ENCODE measurements at regions not wholly inside any gene's neighbourhood (a gene's known extent, or its start where the extent isn't known, plus 50 kb on each side); places are given as distances from the start of the nearest gene placed in this dataset.

GRCh38 chr3:34267088-34267487, 468.7 kb downstream of the PDCD6IP start:
- H3K27ac ChIP-seq (ENCODE audit: low read length in 2 of 2), result no peak overlapping the region
- Mint-ChIP-seq H3K4me3 (no peak overlapping the region), H3K9me3 (ENCODE audit: insufficient read depth) (no peaks in the 10 kb centered on the region), H3K27me3 (no peaks in the 10 kb centered on the region), H3K4me1 (peaks cover 14% of the 10 kb centered on the region), H3K27ac (no peak overlapping the region)
- no peak overlapping the region for H2AFZ ChIP-seq (ENCODE audit: insufficient read depth, low read depth, low read length, poor library complexity, severe bottlenecking)
- H3K79me2 ChIP-seq (ENCODE audit: control insufficient read depth, insufficient read depth, low read length), result no peaks in the 10 kb centered on the region
- H4K20me1 ChIP-seq (ENCODE audit: control insufficient read depth, insufficient read depth, low read length, poor library complexity, severe bottlenecking), result no peaks in the 10 kb centered on the region
- intact Hi-C loops (cut with micrococcal nuclease), result no loop called here
- ChIA-PET POLR2A (no interaction called here), CTCF (no interaction called here)
- H3K27me3 ChIP-seq (replicated peaks in 1 of 4; ENCODE audit: control extremely low read depth in 1 of 4, control insufficient read depth in 3 of 4, insufficient read depth in 4 of 4, low read length in 3 of 4), result no peaks in the 10 kb centered on the region
- H3K36me3 ChIP-seq (replicated peaks in 1 of 2; ENCODE audit: control extremely low read depth in 1 of 2, control insufficient read depth in 1 of 2, extremely low read depth in 1 of 2, insufficient read depth in 2 of 2, low read length in 1 of 2), result no peaks in the 10 kb centered on the region
- H3K4me2 ChIP-seq (replicated peaks; ENCODE audit: low read depth, low read length, poor library complexity, severe bottlenecking), result no peak overlapping the region
- H3K9ac ChIP-seq (ENCODE audit: low read length), result no peak overlapping the region
- ATAC-seq (ENCODE audit: low read depth) (no peak), DNase-seq (no peak)
- no peaks in the 10 kb centered on the region for H3K9me3 ChIP-seq (ENCODE audit: control extremely low read depth in 1 of 3, control insufficient read depth in 2 of 3, insufficient read depth in 1 of 3, low read length in 2 of 3)
- TF ChIP-seq CTCF (IDR thresholded peaks at IDR 0.05), result no peak
- no peak for TF ChIP-seq EZH2 (IDR thresholded peaks at IDR 0.05; ENCODE audit: borderline replicate concordance, insufficient read depth, low read depth, low read length, poor library complexity, severe bottlenecking)
- H3K4me3 ChIP-seq (ENCODE audit: control extremely low read depth in 1 of 5, extremely low read depth in 1 of 5, insufficient read depth in 1 of 5, low read depth in 2 of 5, low read length in 4 of 5), result no peak overlapping the region
- peaks cover 0 to 5% of the 10 kb centered on the region in 2 donors for H3K4me1 ChIP-seq (ENCODE audit: control insufficient read depth in 2 of 2, insufficient read depth in 2 of 2, low read length in 2 of 2)

- no peaks in the 10 kb centered on the region for H3K79me2 ChIP-seq (ENCODE audit: control insufficient read depth, insufficient read depth, low read length)
- H3K36me3 ChIP-seq (replicated peaks in 1 of 2; ENCODE audit: control extremely low read depth in 1 of 2, control insufficient read depth in 1 of 2, extremely low read depth in 1 of 2, insufficient read depth in 2 of 2, low read length in 1 of 2), result no peaks in the 10 kb centered on the region
- no peaks in the 10 kb centered on the region for H3K9me3 Mint-ChIP-seq (ENCODE audit: insufficient read depth)
- H3K4me1 ChIP-seq (ENCODE audit: control insufficient read depth in 2 of 2, insufficient read depth in 2 of 2, low read length in 2 of 2), result no peaks in the 10 kb centered on the region
- no peaks in the 10 kb centered on the region for H4K20me1 ChIP-seq (ENCODE audit: control insufficient read depth, insufficient read depth, low read length, poor library complexity, severe bottlenecking)
- WGBS (ENCODE audit: insufficient coverage), result 94% methylated on average over 2 of the region's 4 CpGs
- ChIA-PET POLR2A (no interaction called here), CTCF (interaction anchor here (1.4 kb wide), 1 partner anchor 8 kb away, joined by 5 read pairs; no protein-coding TSS in a partner anchor)
- H3K9ac ChIP-seq (ENCODE audit: low read length), result no peak overlapping the region
- no peaks in the 10 kb centered on the region for H3K27me3 Mint-ChIP-seq
- no peak overlapping the region for H3K27ac Mint-ChIP-seq
- intact Hi-C loops (cut with micrococcal nuclease), result no loop called here
- DNase-seq, result no peak
- TF ChIP-seq CTCF (IDR thresholded peaks at IDR 0.05) (no peak), EZH2 (IDR thresholded peaks at IDR 0.05; ENCODE audit: borderline replicate concordance, insufficient read depth, low read depth, low read length, poor library complexity, severe bottlenecking) (no peak)
- no peak overlapping the region for H2AFZ ChIP-seq (ENCODE audit: insufficient read depth, low read depth, low read length, poor library complexity, severe bottlenecking)
- H3K27ac ChIP-seq (ENCODE audit: low read length in 2 of 2), result no peak overlapping the region
- no peaks in the 10 kb centered on the region for H3K9me3 ChIP-seq (ENCODE audit: control extremely low read depth in 1 of 3, control insufficient read depth in 2 of 3, insufficient read depth in 1 of 3, low read length in 2 of 3)
- H3K4me2 ChIP-seq (replicated peaks; ENCODE audit: low read depth, low read length, poor library complexity, severe bottlenecking), result no peak overlapping the region
- no peak for ATAC-seq (ENCODE audit: low read depth)
- no peak overlapping the region for H3K4me3 ChIP-seq (ENCODE audit: control extremely low read depth in 1 of 5, extremely low read depth in 1 of 5, insufficient read depth in 1 of 5, low read depth in 2 of 5, low read length in 4 of 5)
- H3K27me3 ChIP-seq (replicated peaks in 1 of 4; ENCODE audit: control extremely low read depth in 1 of 4, control insufficient read depth in 3 of 4, insufficient read depth in 4 of 4, low read length in 3 of 4), result no peaks in the 10 kb centered on the region
- H3K4me1 Mint-ChIP-seq, result peaks cover 6% of the 10 kb centered on the region
- H3K4me3 Mint-ChIP-seq, result no peak overlapping the region
These were observed 469.7 kb downstream of the PDCD6IP start for GRCh38 chr3:34268032-34268709.
